H1 (cell line): ENCODE measurements at regions not wholly inside any gene's neighbourhood (a gene's known extent, or its start where the extent isn't known, plus 50 kb on each side); places are given as distances from the start of the nearest gene placed in this dataset.

ENCODE experiments used
- BACH1 ChIP-seq: IDR thresholded peaks from 2 replicates; pipeline ENCODE4 v1.6.1; 2012; ENCODE audit warnings: low read length, improper control_type of control experiment
- CBX5 ChIP-seq: fragments of 300-800, 300-1000 bp; sonication (generic); IDR thresholded peaks from 2 replicates; pipeline ENCODE4 v1.7.1; 2016; ENCODE audit warnings: antibody characterized with exemption, low read length, low read depth
- CTCF ChIP-seq, 3 experiments: IDR thresholded peaks; 1 replicate in 2 of 3; 2 replicates in 1 of 3; pipeline versions ENCODE4 v1.5.1 to v1.6.1; 2011; ENCODE audit warnings: low read length in 3 of 3, mild to moderate bottlenecking in 3 of 3, inconsistent platforms in 2 of 3, low read depth in 1 of 3, moderate library complexity in 1 of 3; ENCODE audit not compliant: insufficient read depth in 1 of 3; ENCODE audit errors: control extremely low read depth in 1 of 3
- EZH2 ChIP-seq: fragments of 200-600 bp; sonication (generic); IDR thresholded peaks from 2 replicates; pipeline ENCODE4 v1.7.1; 2012; ENCODE audit warnings: low read depth, mild to moderate bottlenecking, moderate library complexity, low read length, inconsistent platforms; ENCODE audit not compliant: severe bottlenecking
- FOSL1 ChIP-seq: IDR thresholded peaks from 2 replicates; pipeline ENCODE4 v1.6.1; 2011; ENCODE audit warnings: mild to moderate bottlenecking, low read depth, low read length, moderate library complexity; ENCODE audit not compliant: insufficient read depth
- POLR2A ChIP-seq, 2 experiments: IDR thresholded peaks; 1 replicate in 1 of 2; 2 replicates in 1 of 2; pipeline ENCODE4 v1.6.1; 2011; ENCODE audit warnings: low read depth in 2 of 2, low read length in 2 of 2, mild to moderate bottlenecking in 2 of 2; ENCODE audit errors: control extremely low read depth in 1 of 2
- POLR2AphosphoS5 ChIP-seq: IDR thresholded peaks from 2 replicates; pipeline ENCODE4 v1.6.1; 2011; ENCODE audit warnings: low read depth, low read length
- POU5F1 ChIP-seq: IDR thresholded peaks from 2 replicates; pipeline ENCODE4 v1.6.1; 2011; ENCODE audit warnings: low read depth, mild to moderate bottlenecking, low read length, moderate library complexity
- RAD21 ChIP-seq, 2 experiments: IDR thresholded peaks in 1 of 2; conservative IDR thresholded peaks in 1 of 2; 2 replicates each; pipeline ENCODE4 v1.6.1; 2011; ENCODE audit warnings: low read depth in 2 of 2, low read length in 2 of 2, improper control_type of control experiment in 1 of 2, inconsistent platforms in 1 of 2, mild to moderate bottlenecking in 1 of 2, moderate library complexity in 1 of 2
- SIX5 ChIP-seq: IDR thresholded peaks from 2 replicates; pipeline ENCODE4 v1.6.1; 2011; ENCODE audit warnings: mild to moderate bottlenecking, low read depth, low read length
- SUZ12 ChIP-seq: fragments of 200-600 bp; sonication (generic); IDR thresholded peaks from 2 replicates; pipeline ENCODE4 v1.6.1; 2012; ENCODE audit warnings: mild to moderate bottlenecking, inconsistent platforms, low read length, moderate library complexity, mixed read lengths
- TAF1 ChIP-seq: IDR thresholded peaks from 2 replicates; pipeline ENCODE4 v1.6.1; 2011; ENCODE audit warnings: mild to moderate bottlenecking, low read depth, low read length

- no peak for TF ChIP-seq CTCF (IDR thresholded peaks at IDR 0.05; ENCODE audit: control extremely low read depth in 1 of 3, insufficient read depth in 1 of 3, low read depth in 1 of 3, low read length in 3 of 3)
- no peak for TF ChIP-seq RAD21 (IDR thresholded peaks at IDR 0.05 in 1 of 2, conservative IDR thresholded peaks at IDR 0.05 in 1 of 2; ENCODE audit: low read depth in 2 of 2, low read length in 2 of 2)
- TF ChIP-seq EZH2, result no peak
- no peak for TF ChIP-seq POLR2AphosphoS5
- no peak for TF ChIP-seq POLR2A (IDR thresholded peaks at IDR 0.05; ENCODE audit: control extremely low read depth in 1 of 2, low read depth in 2 of 2, low read length in 2 of 2)
- TF ChIP-seq TAF1, result no peak
- no peak for TF ChIP-seq CBX5
- TF ChIP-seq BACH1, result no peak
- TF ChIP-seq SIX5, result no peak
- no peak for TF ChIP-seq POU5F1
- no peak for TF ChIP-seq SUZ12
- TF ChIP-seq FOSL1, result no peak
Observed at GRCh38 chr22:47303161-47303890, 540.9 kb downstream of the TBC1D22A start.
